NCI-H1105 treated with DMSO at 0.1 percent for 48 hours (cell line): ENCODE measurements at regions not wholly inside any gene's neighbourhood (a gene's known extent, or its start where the extent isn't known, plus 50 kb on each side); places are given as distances from the start of the nearest gene placed in this dataset.

Source experiments
- DNase-seq: peaks from one replicate; lab custom pipeline; 2025; lab: John Stamatoyannopoulos, UW

DNA sequence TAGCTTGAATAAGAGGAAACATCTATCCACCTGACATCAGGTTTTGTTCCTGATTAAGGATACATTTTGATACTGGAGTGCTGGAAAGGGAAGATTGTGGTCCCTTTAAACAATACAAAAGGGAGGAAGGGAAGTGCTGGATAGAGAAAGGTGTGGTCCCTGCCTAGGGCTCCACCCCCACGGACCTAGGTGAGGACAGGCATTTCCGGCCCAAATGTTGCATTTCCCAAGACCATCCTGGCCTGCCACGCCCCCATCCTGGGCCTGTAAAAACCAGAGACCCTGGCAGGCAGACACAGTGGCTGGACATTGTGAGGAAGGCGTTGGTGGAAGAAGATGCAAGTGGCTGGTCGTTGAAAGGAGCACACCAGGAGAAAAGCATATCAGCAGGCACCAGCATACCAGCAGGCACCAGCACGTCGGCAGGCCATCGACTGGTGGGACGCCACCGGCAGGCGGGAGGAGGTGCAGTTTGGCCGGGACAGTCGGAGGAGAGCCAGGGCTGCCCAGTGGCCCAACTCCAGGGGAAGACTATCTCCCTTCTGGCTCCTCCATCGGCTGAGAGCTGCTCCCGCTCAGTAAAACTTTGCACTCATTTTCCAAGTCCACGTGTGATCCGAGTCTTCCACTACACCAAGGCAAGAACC is 53.2 kb upstream of the AMN1 start:
- no peak for DNase-seq

DNA sequence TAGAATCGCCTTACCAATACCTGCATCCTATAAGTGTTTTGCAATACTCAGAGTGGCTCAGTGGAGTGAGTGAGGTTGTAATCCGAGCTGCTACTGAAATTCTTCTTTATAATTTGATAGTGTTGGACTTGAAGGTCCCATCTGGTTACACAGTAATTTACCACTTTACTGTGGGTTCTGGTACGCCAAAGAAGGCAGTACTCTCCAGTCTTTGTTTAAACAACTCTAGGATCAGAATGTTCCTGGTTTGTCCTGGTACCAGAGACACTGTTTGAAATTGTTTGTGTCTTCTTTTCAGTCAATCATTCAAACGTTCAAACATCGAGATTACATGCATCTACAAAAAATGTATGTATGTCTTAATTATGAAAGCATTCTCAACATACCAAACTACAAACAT is 51.3 kb upstream of the AMN1 start:
- no peak for DNase-seq

DNA sequence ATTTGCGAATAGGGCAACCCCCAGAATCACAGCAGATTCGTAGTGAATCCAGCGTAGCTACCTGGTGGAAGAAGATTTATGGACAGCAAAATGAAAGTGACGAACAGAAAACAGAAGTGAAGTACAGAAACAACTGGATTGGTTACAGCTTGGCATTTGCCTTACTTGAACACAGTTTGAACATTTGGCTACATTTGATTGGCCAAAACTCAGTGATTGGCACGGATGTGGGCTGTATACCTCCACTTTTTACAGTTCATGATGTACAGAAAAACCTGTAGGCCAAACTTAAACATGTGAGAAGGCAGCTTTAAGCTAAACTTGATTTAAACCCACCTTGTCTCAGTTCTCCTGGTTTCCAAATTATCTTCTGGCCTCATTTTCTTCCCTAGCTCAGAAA is 49.9 kb upstream of the AMN1 start:
- no peak for DNase-seq
